WTC11 (cell line): ENCODE measurements at regions not wholly inside any gene's neighbourhood (a gene's known extent, or its start where the extent isn't known, plus 50 kb on each side); places are given as distances from the start of the nearest gene placed in this dataset.

Experiments
- ATAC-seq: fragments of 200-7000 bp; cut with Tn5 transposase; 2 replicates; pipeline ENCODE4 v1.10.0; 2021; ENCODE audit warnings: mild to moderate bottlenecking, moderate library complexity
- CTCF ChIA-PET: fragments of 300-600 bp; sonication (Branson Sonifier 250); formaldehyde crosslinking; loops from one replicate; lab custom pipeline; 2021; ENCODE audit warnings: antibody characterized with exemption; lab: Charles Lee
- POLR2A ChIA-PET: fragments of 350-600 bp; sonication (Branson Sonifier 250); formaldehyde crosslinking; loops from one replicate; lab custom pipeline; 2021; ENCODE audit warnings: antibody characterized with exemption; lab: Charles Lee
- DNase-seq: peaks from one replicate; pipeline ENCODE4 v3.0.0; 2021; ENCODE audit warnings: low spot score
- H3K27ac Mint-ChIP-seq: 2 replicates; pipeline ENCODE4 v1.8.0; 2021; ENCODE audit warnings: mixed read lengths
- H3K27me3 Mint-ChIP-seq: 2 replicates; pipeline ENCODE4 v1.8.0; 2021; ENCODE audit warnings: low read depth, mild to moderate bottlenecking, moderate library complexity, mixed read lengths
- H3K36me3 Mint-ChIP-seq: 2 replicates; pipeline ENCODE4 v1.8.0; 2021; ENCODE audit warnings: mixed read lengths
- H3K4me1 Mint-ChIP-seq: 2 replicates; pipeline ENCODE4 v1.8.0; 2022; ENCODE audit warnings: mixed read lengths
- H3K4me3 Mint-ChIP-seq: 2 replicates; pipeline ENCODE4 v1.8.0; 2021; ENCODE audit warnings: mild to moderate bottlenecking, moderate library complexity, mixed read lengths
- H3K9me3 Mint-ChIP-seq: 2 replicates; pipeline ENCODE4 v1.8.0; 2021; ENCODE audit warnings: mixed read lengths
- GTF2I ChIP-seq: fragments of 250-450 bp; sonication (Bioruptor Pico); conservative IDR thresholded peaks from 2 replicates; pipeline ENCODE4 v1.4.0; 2021; ENCODE audit warnings: mild to moderate bottlenecking
- IRF2 ChIP-seq: sonication (generic); formaldehyde crosslinking; IDR thresholded peaks from 2 replicates; pipeline ENCODE4 v1.8.0; 2022; ENCODE audit warnings: low read depth, missing genetic modification reagents, borderline replicate concordance
- KAT7 ChIP-seq: sonication (generic); formaldehyde crosslinking; IDR thresholded peaks from 2 replicates; pipeline ENCODE4 v1.8.1; 2023; ENCODE audit warnings: missing genetic modification reagents, mild to moderate bottlenecking, borderline replicate concordance
- MXD4 ChIP-seq: fragments of 250-450 bp; sonication (Bioruptor Pico); IDR thresholded peaks from 2 replicates; pipeline ENCODE4 v1.8.0; 2021; ENCODE audit warnings: mild to moderate bottlenecking, moderate library complexity, borderline replicate concordance
- ZNF121 ChIP-seq: sonication (generic); formaldehyde crosslinking; IDR thresholded peaks from 2 replicates; pipeline ENCODE4 v1.8.0; 2023; ENCODE audit warnings: missing genetic modification reagents
- ZNF138 ChIP-seq: sonication (generic); formaldehyde crosslinking; conservative IDR thresholded peaks from 2 replicates; pipeline ENCODE4 v1.8.1; 2022; ENCODE audit warnings: mild to moderate bottlenecking, moderate library complexity, missing genetic modification reagents
- ZNF232 ChIP-seq: sonication (generic); formaldehyde crosslinking; IDR thresholded peaks from 2 replicates; pipeline ENCODE4 v1.8.0; 2022; ENCODE audit warnings: mild to moderate bottlenecking, missing genetic modification reagents
- ZNF396 ChIP-seq: fragments of 250-450 bp; sonication (Bioruptor Pico); IDR thresholded peaks from 2 replicates; pipeline ENCODE4 v1.8.0; 2021; ENCODE audit warnings: mild to moderate bottlenecking, moderate library complexity, borderline replicate concordance
- TF ChIP-seq, protein P1 (sequence below): sonication (generic); formaldehyde crosslinking; IDR thresholded peaks from 2 replicates; pipeline ENCODE4 v1.8.1; 2023; ENCODE audit warnings: mild to moderate bottlenecking, missing genetic modification reagents
- TF ChIP-seq, protein P2 (sequence below): fragments of 250-450 bp; sonication (Bioruptor Pico); IDR thresholded peaks from 2 replicates; pipeline ENCODE4 v1.9.0; 2021; ENCODE audit warnings: mild to moderate bottlenecking, borderline replicate concordance
- TF ChIP-seq, protein P3 (sequence below): sonication (generic); formaldehyde crosslinking; IDR thresholded peaks from 2 replicates; pipeline ENCODE4 v1.8.0; 2022; ENCODE audit warnings: mild to moderate bottlenecking, missing genetic modification reagents
- TF ChIP-seq, protein P4 (sequence below): sonication (generic); formaldehyde crosslinking; IDR thresholded peaks from 2 replicates; pipeline ENCODE4 v1.8.0; 2022; ENCODE audit warnings: mild to moderate bottlenecking, missing genetic modification reagents
- TF ChIP-seq, protein P5 (sequence below): sonication (generic); formaldehyde crosslinking; conservative IDR thresholded peaks from 2 replicates; pipeline ENCODE4 v1.8.1; 2023; ENCODE audit warnings: mild to moderate bottlenecking, low read depth, missing genetic modification reagents, moderate library complexity
- TF ChIP-seq, protein P6 (sequence below): fragments of 200-600 bp; IDR thresholded peaks from 2 replicates; pipeline ENCODE4 v1.8.0; 2022; ENCODE audit warnings: antibody characterized with exemption

DNA sequence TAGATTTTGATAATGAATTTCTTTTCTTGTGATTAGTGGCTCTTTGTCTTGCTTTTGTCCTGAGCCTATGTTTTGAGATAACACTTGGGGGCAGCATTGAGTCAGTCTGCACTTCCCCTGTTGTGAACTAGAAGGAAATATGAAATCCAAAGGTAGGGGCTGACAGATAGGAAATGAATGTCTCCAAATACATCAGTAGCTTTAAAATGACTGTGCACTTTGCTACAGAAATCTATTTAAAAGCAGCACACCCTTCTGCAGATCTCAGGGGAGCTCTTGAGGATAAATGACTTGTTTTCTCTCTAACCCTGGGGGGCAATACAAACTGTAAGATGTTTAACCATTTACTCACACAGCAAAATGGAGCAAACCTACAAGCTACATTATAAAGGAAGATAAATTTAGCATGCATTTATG, 176.0 kb upstream of the MYO3A start:
- POLR2A ChIA-PET: no interaction called here

DNA sequence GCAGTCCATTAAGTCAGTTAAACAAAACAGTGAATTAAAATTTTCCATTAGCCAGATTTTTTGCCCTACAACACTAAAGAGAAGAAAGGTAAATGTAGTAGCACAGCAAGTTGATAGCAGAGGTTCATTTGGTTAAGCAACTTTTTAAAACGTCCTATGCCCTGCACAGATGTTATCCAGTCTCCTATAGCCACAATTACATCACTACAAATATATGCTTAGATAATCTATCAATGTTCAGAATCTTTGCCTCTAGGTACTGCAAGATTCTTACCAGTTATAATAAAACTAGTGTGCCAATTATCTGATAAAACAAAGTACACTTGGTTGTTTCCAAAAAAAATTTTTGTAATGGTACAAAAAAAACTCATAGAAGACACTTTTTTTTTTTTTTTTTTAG, 175.5 kb upstream of the MYO3A start:
- DNase-seq: no peak
- Mint-ChIP-seq H3K36me3 (peaks cover 13% of the 10 kb centered on the region), H3K9me3 (peaks cover 16% of the 10 kb centered on the region), H3K4me3 (no peak overlapping the region), H3K4me1 (peaks cover 26% of the 10 kb centered on the region), H3K27me3 (peaks cover 3% of the 10 kb centered on the region; the same call in 1 of the 2 replicates), H3K27ac (no peak overlapping the region)
- ATAC-seq: no peak
- ChIA-PET CTCF (interaction anchor here (0.6 to 1.9 kb wide), 9 partner anchors 8 to 758 kb away, joined by 3 to 15 read pairs (median 3); no protein-coding TSS in a partner anchor), POLR2A (no interaction called here)
- no peak for TF ChIP-seq ZNF138
- no peak for TF ChIP-seq KAT7 (CRISPR knock-in tag)
- TF ChIP-seq ZNF121 (CRISPR knock-in tag): no peak
- TF ChIP-seq ZNF396: no peak
- TF ChIP-seq IRF2: no peak
- TF ChIP-seq, protein P1, sequence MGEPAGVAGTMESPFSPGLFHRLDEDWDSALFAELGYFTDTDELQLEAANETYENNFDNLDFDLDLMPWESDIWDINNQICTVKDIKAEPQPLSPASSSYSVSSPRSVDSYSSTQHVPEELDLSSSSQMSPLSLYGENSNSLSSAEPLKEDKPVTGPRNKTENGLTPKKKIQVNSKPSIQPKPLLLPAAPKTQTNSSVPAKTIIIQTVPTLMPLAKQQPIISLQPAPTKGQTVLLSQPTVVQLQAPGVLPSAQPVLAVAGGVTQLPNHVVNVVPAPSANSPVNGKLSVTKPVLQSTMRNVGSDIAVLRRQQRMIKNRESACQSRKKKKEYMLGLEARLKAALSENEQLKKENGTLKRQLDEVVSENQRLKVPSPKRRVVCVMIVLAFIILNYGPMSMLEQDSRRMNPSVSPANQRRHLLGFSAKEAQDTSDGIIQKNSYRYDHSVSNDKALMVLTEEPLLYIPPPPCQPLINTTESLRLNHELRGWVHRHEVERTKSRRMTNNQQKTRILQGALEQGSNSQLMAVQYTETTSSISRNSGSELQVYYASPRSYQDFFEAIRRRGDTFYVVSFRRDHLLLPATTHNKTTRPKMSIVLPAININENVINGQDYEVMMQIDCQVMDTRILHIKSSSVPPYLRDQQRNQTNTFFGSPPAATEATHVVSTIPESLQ (CRISPR knock-in tag): no peak
- TF ChIP-seq GTF2I (CRISPR knock-in tag): no peak
- no peak for TF ChIP-seq ZNF232
- TF ChIP-seq, protein P2, sequence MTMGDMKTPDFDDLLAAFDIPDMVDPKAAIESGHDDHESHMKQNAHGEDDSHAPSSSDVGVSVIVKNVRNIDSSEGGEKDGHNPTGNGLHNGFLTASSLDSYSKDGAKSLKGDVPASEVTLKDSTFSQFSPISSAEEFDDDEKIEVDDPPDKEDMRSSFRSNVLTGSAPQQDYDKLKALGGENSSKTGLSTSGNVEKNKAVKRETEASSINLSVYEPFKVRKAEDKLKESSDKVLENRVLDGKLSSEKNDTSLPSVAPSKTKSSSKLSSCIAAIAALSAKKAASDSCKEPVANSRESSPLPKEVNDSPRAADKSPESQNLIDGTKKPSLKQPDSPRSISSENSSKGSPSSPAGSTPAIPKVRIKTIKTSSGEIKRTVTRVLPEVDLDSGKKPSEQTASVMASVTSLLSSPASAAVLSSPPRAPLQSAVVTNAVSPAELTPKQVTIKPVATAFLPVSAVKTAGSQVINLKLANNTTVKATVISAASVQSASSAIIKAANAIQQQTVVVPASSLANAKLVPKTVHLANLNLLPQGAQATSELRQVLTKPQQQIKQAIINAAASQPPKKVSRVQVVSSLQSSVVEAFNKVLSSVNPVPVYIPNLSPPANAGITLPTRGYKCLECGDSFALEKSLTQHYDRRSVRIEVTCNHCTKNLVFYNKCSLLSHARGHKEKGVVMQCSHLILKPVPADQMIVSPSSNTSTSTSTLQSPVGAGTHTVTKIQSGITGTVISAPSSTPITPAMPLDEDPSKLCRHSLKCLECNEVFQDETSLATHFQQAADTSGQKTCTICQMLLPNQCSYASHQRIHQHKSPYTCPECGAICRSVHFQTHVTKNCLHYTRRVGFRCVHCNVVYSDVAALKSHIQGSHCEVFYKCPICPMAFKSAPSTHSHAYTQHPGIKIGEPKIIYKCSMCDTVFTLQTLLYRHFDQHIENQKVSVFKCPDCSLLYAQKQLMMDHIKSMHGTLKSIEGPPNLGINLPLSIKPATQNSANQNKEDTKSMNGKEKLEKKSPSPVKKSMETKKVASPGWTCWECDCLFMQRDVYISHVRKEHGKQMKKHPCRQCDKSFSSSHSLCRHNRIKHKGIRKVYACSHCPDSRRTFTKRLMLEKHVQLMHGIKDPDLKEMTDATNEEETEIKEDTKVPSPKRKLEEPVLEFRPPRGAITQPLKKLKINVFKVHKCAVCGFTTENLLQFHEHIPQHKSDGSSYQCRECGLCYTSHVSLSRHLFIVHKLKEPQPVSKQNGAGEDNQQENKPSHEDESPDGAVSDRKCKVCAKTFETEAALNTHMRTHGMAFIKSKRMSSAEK: no peak
- TF ChIP-seq, protein P3, sequence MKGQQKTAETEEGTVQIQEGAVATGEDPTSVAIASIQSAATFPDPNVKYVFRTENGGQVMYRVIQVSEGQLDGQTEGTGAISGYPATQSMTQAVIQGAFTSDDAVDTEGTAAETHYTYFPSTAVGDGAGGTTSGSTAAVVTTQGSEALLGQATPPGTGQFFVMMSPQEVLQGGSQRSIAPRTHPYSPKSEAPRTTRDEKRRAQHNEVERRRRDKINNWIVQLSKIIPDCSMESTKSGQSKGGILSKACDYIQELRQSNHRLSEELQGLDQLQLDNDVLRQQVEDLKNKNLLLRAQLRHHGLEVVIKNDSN (CRISPR knock-in tag): no peak

More for the DNA sequence above, 176.0 kb upstream of the MYO3A start:
- Mint-ChIP-seq H3K9me3 (peaks cover 16% of the 10 kb centered on the region), H3K27ac (no peak overlapping the region), H3K36me3 (peaks cover 9% of the 10 kb centered on the region), H3K4me3 (no peak overlapping the region), H3K27me3 (no peaks in the 10 kb centered on the region)
- CTCF ChIA-PET: interaction anchor here (0.6 to 1.9 kb wide), 9 partner anchors 9 to 758 kb away, joined by 3 to 15 read pairs (median 3); no protein-coding TSS in a partner anchor
- peak; percentile 77 for ATAC-seq
- TF ChIP-seq IRF2 (no peak), MXD4 (CRISPR knock-in tag) (no peak)
- TF ChIP-seq, protein P4, sequence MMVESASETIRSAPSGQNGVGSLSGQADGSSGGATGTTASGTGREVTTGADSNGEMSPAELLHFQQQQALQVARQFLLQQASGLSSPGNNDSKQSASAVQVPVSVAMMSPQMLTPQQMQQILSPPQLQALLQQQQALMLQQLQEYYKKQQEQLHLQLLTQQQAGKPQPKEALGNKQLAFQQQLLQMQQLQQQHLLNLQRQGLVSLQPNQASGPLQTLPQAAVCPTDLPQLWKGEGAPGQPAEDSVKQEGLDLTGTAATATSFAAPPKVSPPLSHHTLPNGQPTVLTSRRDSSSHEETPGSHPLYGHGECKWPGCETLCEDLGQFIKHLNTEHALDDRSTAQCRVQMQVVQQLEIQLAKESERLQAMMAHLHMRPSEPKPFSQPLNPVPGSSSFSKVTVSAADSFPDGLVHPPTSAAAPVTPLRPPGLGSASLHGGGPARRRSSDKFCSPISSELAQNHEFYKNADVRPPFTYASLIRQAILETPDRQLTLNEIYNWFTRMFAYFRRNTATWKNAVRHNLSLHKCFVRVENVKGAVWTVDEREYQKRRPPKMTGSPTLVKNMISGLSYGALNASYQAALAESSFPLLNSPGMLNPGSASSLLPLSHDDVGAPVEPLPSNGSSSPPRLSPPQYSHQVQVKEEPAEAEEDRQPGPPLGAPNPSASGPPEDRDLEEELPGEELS (CRISPR knock-in tag): no peak
- TF ChIP-seq, protein P5, sequence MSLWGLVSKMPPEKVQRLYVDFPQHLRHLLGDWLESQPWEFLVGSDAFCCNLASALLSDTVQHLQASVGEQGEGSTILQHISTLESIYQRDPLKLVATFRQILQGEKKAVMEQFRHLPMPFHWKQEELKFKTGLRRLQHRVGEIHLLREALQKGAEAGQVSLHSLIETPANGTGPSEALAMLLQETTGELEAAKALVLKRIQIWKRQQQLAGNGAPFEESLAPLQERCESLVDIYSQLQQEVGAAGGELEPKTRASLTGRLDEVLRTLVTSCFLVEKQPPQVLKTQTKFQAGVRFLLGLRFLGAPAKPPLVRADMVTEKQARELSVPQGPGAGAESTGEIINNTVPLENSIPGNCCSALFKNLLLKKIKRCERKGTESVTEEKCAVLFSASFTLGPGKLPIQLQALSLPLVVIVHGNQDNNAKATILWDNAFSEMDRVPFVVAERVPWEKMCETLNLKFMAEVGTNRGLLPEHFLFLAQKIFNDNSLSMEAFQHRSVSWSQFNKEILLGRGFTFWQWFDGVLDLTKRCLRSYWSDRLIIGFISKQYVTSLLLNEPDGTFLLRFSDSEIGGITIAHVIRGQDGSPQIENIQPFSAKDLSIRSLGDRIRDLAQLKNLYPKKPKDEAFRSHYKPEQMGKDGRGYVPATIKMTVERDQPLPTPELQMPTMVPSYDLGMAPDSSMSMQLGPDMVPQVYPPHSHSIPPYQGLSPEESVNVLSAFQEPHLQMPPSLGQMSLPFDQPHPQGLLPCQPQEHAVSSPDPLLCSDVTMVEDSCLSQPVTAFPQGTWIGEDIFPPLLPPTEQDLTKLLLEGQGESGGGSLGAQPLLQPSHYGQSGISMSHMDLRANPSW (CRISPR knock-in tag): no peak
- TF ChIP-seq, protein P6, sequence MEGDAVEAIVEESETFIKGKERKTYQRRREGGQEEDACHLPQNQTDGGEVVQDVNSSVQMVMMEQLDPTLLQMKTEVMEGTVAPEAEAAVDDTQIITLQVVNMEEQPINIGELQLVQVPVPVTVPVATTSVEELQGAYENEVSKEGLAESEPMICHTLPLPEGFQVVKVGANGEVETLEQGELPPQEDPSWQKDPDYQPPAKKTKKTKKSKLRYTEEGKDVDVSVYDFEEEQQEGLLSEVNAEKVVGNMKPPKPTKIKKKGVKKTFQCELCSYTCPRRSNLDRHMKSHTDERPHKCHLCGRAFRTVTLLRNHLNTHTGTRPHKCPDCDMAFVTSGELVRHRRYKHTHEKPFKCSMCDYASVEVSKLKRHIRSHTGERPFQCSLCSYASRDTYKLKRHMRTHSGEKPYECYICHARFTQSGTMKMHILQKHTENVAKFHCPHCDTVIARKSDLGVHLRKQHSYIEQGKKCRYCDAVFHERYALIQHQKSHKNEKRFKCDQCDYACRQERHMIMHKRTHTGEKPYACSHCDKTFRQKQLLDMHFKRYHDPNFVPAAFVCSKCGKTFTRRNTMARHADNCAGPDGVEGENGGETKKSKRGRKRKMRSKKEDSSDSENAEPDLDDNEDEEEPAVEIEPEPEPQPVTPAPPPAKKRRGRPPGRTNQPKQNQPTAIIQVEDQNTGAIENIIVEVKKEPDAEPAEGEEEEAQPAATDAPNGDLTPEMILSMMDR: peak; percentile 61
- TF ChIP-seq, all 79 proteins: peak for 1
- peak; percentile 45 for DNase-seq
- peaks cover 26% of the 10 kb centered on the region for H3K4me1 Mint-ChIP-seq
